PC-9 (cell line): ENCODE measurements at regions not wholly inside any gene's neighbourhood (a gene's known extent, or its start where the extent isn't known, plus 50 kb on each side); places are given as distances from the start of the nearest gene placed in this dataset.

Source experiments
- BruUV-seq: library from RNA; stranded (reverse); fragments of 400-500 nt; replicated peaks from 2 replicates; lab custom pipeline; 2021; lab: Mats Ljungman, UMichigan
- CTCF ChIA-PET: fragments of 300-600 bp; sonication (Branson Sonifier 250); formaldehyde crosslinking; loops from one replicate; lab custom pipeline; 2022; ENCODE audit warnings: antibody characterized with exemption; lab: Charles Lee
- POLR2A ChIA-PET: fragments of 300-600 bp; sonication (Branson Sonifier 250); formaldehyde crosslinking; loops from one replicate; lab custom pipeline; 2022; ENCODE audit warnings: antibody characterized with exemption; ENCODE audit not compliant: unreplicated experiment; lab: Charles Lee
- DNase-seq, 2 experiments: peaks; one replicate each; pipeline versions ENCODE4 v3.0.0 to v3.0.0-alpha.2; 2015 to 2022; ENCODE audit warnings: mixed read lengths in 1 of 2
- H2AFZ ChIP-seq: fragments of 200-600 bp; sonication (generic); 2 replicates; pipeline ENCODE4 v1.8.1; 2017; ENCODE audit warnings: antibody characterized with exemption
- H3F3A ChIP-seq: fragments of 200-600 bp; sonication (generic); 2 replicates; pipeline ENCODE4 v1.8.1; 2017; ENCODE audit warnings: antibody characterized with exemption, mild to moderate bottlenecking, low read depth; ENCODE audit not compliant: insufficient read depth
- H3K27ac ChIP-seq: fragments of 200-600 bp; sonication (generic); 2 replicates; pipeline ENCODE4 v1.6.1; 2016; ENCODE audit warnings: mixed run types
- H3K27me3 ChIP-seq: fragments of 200-600 bp; sonication (generic); 2 replicates; pipeline ENCODE4 v1.6.1; 2016; ENCODE audit warnings: low read depth, mixed run types; ENCODE audit not compliant: insufficient read depth
- H3K36me3 ChIP-seq: fragments of 200-600 bp; sonication (generic); 2 replicates; pipeline ENCODE4 v1.6.1; 2016; ENCODE audit warnings: low read depth, mixed run types
- H3K4me1 ChIP-seq: fragments of 200-600 bp; sonication (generic); replicated peaks from 2 replicates; pipeline ENCODE4 v1.6.1; 2016; ENCODE audit warnings: mixed run types; ENCODE audit not compliant: insufficient read depth
- H3K4me2 ChIP-seq: fragments of 200-600 bp; sonication (generic); 2 replicates; pipeline ENCODE4 v1.6.1; 2017; ENCODE audit warnings: mixed run types
- H3K4me3 ChIP-seq: fragments of 200-600 bp; sonication (generic); 2 replicates; pipeline ENCODE4 v1.6.1; 2016; ENCODE audit warnings: mixed run types
- H3K79me2 ChIP-seq: fragments of 200-600 bp; sonication (generic); 2 replicates; pipeline ENCODE4 v1.6.1; 2017; ENCODE audit warnings: low read depth, mixed run types
- H3K9me2 ChIP-seq: fragments of 200-600 bp; sonication (generic); 2 replicates; pipeline ENCODE4 v1.8.1; 2017; ENCODE audit warnings: mild to moderate bottlenecking; ENCODE audit not compliant: insufficient read depth
- H3K9me3 ChIP-seq: fragments of 200-600 bp; sonication (generic); 2 replicates; pipeline ENCODE4 v1.8.1; 2016; ENCODE audit warnings: low read depth; ENCODE audit not compliant: insufficient read depth
- H4K20me1 ChIP-seq: fragments of 200-600 bp; sonication (generic); 2 replicates; pipeline ENCODE4 v1.8.1; 2017; ENCODE audit not compliant: insufficient read depth
- EZH2 ChIP-seq: fragments of 200-600 bp; sonication (generic); IDR thresholded peaks from 2 replicates; pipeline ENCODE4 v1.8.0; 2017; ENCODE audit warnings: antibody characterized with exemption, low read depth
- intact Hi-C: fragments of 100-400 bp; cut with micrococcal nuclease; formaldehyde crosslinking; loops from one replicate; pipeline ENCODE4 v1.10.0; 2022; ENCODE audit not compliant: unreplicated experiment
- TF ChIP-seq, protein P1 (sequence below): fragments of 200-600 bp; sonication (generic); conservative IDR thresholded peaks from 2 replicates; pipeline ENCODE4 v1.6.1; 2017; ENCODE audit warnings: mixed run types, antibody characterized with exemption, mild to moderate bottlenecking, moderate library complexity

DNA sequence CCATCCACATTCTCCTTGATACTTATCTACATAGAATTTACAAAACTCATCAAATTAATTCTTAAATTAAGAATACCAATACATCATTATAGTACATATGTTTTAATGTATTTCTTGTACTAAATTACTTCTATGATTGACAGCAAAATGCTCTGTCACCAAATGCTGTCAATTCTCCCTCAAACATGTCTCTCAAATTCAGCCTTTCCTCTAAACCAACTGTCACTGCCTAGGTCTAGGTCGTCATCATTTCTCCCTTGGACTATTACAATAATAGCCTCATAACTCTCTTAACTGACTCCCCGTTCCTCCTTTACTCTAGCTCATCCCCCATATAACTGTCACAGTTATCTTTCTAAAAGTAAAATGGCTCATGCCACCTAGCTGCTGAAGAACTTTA is 279.7 kb upstream of the FSTL5 start:
- H2AFZ ChIP-seq = no peak overlapping the region
- TF ChIP-seq, protein P1, sequence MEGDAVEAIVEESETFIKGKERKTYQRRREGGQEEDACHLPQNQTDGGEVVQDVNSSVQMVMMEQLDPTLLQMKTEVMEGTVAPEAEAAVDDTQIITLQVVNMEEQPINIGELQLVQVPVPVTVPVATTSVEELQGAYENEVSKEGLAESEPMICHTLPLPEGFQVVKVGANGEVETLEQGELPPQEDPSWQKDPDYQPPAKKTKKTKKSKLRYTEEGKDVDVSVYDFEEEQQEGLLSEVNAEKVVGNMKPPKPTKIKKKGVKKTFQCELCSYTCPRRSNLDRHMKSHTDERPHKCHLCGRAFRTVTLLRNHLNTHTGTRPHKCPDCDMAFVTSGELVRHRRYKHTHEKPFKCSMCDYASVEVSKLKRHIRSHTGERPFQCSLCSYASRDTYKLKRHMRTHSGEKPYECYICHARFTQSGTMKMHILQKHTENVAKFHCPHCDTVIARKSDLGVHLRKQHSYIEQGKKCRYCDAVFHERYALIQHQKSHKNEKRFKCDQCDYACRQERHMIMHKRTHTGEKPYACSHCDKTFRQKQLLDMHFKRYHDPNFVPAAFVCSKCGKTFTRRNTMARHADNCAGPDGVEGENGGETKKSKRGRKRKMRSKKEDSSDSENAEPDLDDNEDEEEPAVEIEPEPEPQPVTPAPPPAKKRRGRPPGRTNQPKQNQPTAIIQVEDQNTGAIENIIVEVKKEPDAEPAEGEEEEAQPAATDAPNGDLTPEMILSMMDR = no peak
- no peak for TF ChIP-seq EZH2

DNA sequence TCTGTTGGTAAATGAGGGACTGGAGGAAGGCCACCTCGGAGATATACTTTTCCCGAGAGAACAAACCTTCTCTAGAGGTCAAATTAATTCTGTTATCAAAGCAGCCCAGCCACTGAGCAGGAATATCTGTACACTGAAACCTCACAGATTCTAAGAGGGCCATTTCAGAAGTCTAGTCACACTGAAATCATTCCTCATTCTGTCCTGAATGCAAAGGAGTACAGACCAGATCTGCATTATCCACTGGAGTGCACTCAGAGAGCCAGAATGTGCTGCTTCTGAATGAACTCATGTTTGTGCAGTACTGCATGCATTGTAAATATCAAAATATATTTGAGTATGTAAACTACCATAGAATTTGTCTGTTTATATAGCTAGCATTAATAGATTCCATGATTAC is 278.3 kb upstream of the FSTL5 start:
- DNase-seq = no peak
- Histone ChIP-seq H2AFZ (no peak overlapping the region), H3F3A (no peaks in the 10 kb centered on the region), H3K27ac (no peak overlapping the region), H4K20me1 (no peaks in the 10 kb centered on the region), H3K36me3 (no peaks in the 10 kb centered on the region), H3K27me3 (no peaks in the 10 kb centered on the region), H3K4me2 (no peak overlapping the region), H3K9me2 (no peaks in the 10 kb centered on the region), H3K4me3 (no peak overlapping the region), H3K79me2 (no peaks in the 10 kb centered on the region), H3K4me1 (no peaks in the 10 kb centered on the region), H3K9me3 (no peaks in the 10 kb centered on the region)
- no TSS peak for BruUV-seq
- TF ChIP-seq EZH2 = no peak
- TF ChIP-seq, protein P1 = no peak
- intact Hi-C loops = no loop called here
- CTCF ChIA-PET = no interaction called here
- POLR2A ChIA-PET = interaction anchor here (0.6 kb wide), 1 partner anchor 259 kb away, joined by 5 read pairs; no protein-coding TSS in a partner anchor

More for the DNA sequence above, 279.7 kb upstream of the FSTL5 start:
- Histone ChIP-seq H3K27ac (no peak overlapping the region), H3K36me3 (no peaks in the 10 kb centered on the region), H4K20me1 (no peaks in the 10 kb centered on the region), H3K4me3 (no peak overlapping the region), H3K4me1 (no peaks in the 10 kb centered on the region), H3K4me2 (no peak overlapping the region), H3K79me2 (no peaks in the 10 kb centered on the region), H3K9me2 (no peaks in the 10 kb centered on the region), H3K27me3 (no peaks in the 10 kb centered on the region), H3K9me3 (no peaks in the 10 kb centered on the region), H3F3A (no peaks in the 10 kb centered on the region)
- ChIA-PET POLR2A (no interaction called here), CTCF (no interaction called here)
- no TSS peak for BruUV-seq
- intact Hi-C loops = no loop called here
- DNase-seq = no peak

- H3K4me1 ChIP-seq = no peaks in the 10 kb centered on the region
- no TSS peak for BruUV-seq
- H3K36me3 ChIP-seq = no peaks in the 10 kb centered on the region
- no peaks in the 10 kb centered on the region for H3K9me3 ChIP-seq
- no peaks in the 10 kb centered on the region for H3K9me2 ChIP-seq
- no peaks in the 10 kb centered on the region for H3K27me3 ChIP-seq
- H3K79me2 ChIP-seq = no peaks in the 10 kb centered on the region
- H2AFZ ChIP-seq = no peak overlapping the region
- DNase-seq = no peak
- no peak overlapping the region for H3K4me3 ChIP-seq
- TF ChIP-seq, protein P1 = no peak
- no peak for TF ChIP-seq EZH2
- H4K20me1 ChIP-seq = no peaks in the 10 kb centered on the region
- POLR2A ChIA-PET = no interaction called here
- intact Hi-C loops = no loop called here
- H3F3A ChIP-seq = no peaks in the 10 kb centered on the region
- no peak overlapping the region for H3K27ac ChIP-seq
- H3K4me2 ChIP-seq = no peak overlapping the region
- CTCF ChIA-PET = no interaction called here
Observed at GRCh38 chr4:162422312-162422711, 258.5 kb upstream of the FSTL5 start.
